HG03103 (cell line): ENCODE measurements at regions not wholly inside any gene's neighbourhood (a gene's known extent, or its start where the extent isn't known, plus 50 kb on each side); places are given as distances from the start of the nearest gene placed in this dataset.

ENCODE experiments used
- ATAC-seq: cut with Tn5 transposase; IDR thresholded peaks from one replicate; pipeline ENCODE4 v1.9.1; 2021; ENCODE audit warnings: low read depth; ENCODE audit not compliant: unreplicated experiment

GRCh38 chr2:117169036-117169765 is 645.3 kb upstream of the DDX18 start:
- ATAC-seq = no peak

DNA sequence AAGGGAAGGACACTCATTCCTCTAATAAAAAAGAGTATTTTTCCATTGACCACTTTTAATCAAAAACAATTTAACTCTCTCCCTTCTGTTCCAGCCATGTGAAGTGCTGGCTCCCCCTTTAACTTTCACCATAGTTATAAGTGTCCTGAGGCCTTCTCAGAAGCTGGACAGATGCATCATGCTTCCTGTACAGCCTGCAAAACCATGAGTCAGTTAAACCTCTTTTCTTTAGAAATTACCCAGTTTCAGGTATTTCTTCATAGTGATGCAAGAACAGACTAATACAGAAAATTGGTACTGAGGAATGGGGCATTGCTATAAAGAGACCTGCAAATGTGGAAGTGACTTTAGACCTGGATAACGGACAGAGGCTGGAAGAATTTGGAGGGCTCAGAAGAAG is 643.6 kb upstream of the DDX18 start:
- no peak for ATAC-seq

GRCh38 chr2:117179405-117179804 is 635.1 kb upstream of the DDX18 start:
- no peak for ATAC-seq

DNA sequence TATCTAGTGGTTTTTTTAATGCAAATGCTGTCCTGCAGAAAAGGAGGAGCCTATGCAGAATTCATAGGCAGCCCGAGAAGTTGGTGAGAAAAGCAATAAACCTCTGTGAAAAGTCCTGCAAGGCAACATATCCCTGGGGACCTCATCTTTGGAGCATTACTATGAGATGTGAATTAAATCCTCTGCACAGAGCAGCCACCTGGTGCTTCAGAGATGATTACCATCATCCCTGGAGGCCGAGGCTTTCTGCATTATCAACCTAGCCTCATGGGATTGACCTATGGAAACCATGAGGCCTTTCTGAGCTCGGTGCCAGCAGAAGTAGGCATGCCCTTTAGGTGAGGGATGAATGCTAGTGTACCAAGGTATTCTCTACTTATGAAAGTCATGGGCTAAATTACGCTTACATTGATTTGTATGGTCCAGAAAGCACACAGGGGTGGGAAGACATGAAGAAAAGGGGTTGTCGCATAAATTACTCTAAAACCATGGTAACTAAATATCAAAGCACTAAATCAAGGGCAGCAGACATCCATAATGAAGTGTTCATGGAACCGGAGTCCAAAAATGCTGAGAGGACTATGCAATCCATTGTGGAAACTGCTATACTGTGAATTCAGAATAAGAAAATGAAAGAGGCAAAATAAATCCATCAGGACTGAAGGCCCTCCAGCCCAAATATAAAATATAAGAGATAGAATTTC is 623.5 kb upstream of the DDX18 start:
- no peak for ATAC-seq

GRCh38 chr2:117195381-117195780 is 619.1 kb upstream of the DDX18 start:
- ATAC-seq = no peak

- ATAC-seq = no peak
Measured at GRCh38 chr2:117199511-117199910, 615.0 kb upstream of the DDX18 start.

DNA sequence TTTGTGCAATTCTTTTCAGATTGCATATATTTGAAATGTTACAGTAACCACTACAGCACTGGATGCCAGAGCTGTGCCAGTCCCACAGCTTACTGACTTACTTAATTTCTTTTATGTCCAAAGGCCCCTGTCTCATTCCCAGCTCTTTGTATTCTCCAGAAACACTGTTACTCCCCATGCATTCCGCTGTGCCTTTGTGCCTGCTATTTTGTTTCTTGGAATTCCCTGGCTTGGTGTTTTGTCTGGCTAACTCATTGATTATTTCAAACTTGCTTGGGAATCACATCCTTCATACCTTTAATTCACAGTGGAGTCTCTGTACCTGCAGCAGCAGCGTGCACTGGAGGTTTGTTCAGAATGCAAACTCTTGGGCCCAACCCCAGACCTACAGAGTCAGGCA is 601.9 kb upstream of the DDX18 start:
- ATAC-seq = no peak

GRCh38 chr2:117217145-117217544 is 597.3 kb upstream of the DDX18 start:
- ATAC-seq = no peak

GRCh38 chr2:117222809-117223208 is 591.7 kb upstream of the DDX18 start:
- no peak for ATAC-seq

- ATAC-seq = no peak
Measured at GRCh38 chr2:117232305-117232704, 582.2 kb upstream of the DDX18 start.

- no peak for ATAC-seq
Measured at GRCh38 chr2:117257362-117257761, 557.1 kb upstream of the DDX18 start.

- no peak for ATAC-seq
Measured at GRCh38 chr2:117269574-117269973, 544.9 kb upstream of the DDX18 start.

DNA sequence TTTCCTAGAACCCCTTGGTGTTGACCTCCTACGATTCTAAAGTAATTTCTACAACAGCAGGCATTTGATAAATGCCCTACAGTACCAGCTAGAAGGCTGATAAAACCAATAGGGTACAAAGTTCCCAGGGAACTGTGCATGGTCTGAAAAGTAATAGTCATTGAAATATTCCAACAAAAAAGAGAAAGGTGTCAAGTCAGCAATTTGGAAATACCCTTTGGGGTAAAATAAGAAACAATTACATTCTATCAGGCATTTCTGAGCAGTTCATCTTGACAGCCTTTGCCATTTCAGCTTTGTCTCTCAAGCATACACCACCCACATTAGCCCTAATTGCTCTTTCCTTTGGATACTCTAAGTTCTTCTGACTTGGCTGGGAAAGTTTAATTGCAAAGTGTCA is 542.9 kb upstream of the DDX18 start:
- no peak for ATAC-seq

GRCh38 chr2:117273009-117273671 is 541.4 kb upstream of the DDX18 start:
- no peak for ATAC-seq

DNA sequence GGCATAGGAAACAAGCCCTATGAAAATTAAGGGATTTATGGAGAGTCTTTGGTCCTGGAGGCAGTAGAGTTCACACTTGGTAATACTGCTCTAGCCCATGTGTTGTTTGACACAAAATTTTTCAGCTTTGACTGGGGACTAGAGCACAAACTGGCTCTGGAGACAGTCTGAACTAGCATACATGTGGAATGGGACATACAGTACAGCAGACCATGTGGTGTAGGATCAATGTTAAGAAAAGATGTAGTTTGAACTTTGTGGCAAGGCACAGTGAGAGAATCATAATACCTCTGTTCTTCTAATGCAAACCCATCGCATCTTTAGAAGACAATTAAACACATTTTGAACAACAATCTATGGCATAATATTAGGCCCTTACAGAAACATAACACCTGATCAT is 521.5 kb upstream of the DDX18 start:
- no peak for ATAC-seq

- no peak for ATAC-seq
Measured at GRCh38 chr2:117299451-117299850, 515.0 kb upstream of the DDX18 start.

DNA sequence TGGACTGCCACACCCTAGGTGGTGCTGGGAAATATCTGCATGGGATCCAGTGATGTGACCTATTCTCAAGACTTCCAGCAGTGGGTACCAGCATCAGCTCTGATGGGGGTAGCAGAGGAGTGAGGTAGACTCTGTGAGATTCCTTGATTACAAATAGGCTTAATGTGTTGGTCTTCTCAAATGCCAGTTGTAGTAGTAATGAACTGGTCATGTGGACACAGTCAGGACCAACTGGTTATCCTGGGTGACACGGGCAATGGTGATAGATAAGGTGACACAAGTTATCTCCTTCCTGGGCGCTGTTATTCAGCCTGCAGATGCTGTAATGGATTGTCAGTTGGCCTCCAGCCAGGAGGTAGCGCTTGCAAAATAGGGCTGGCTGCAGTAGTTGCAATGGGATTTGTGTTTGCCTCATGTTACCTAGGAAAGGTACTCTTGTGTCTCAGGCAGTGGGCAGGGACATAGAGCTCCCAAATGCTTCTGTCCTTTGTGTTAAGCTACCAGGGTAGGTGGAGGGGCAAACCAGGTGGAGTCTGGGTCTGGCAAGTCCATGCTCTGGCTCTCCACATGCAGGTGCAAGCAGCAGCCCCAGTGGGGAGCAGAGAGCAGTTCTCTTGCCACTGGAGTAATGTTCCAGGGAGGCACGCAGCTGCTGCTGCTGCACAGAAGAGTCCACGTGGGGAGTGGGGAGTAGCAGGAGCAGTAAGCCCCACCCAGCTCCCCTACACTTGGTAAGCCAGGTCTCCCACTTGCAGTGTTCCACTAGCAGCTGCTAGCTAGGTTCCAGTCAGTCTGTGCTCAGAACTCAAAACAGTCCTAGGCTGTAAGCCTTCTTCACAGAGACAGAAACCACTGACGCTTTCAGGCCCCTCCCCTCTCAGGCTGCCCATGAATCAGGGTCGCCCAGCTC is 505.4 kb upstream of the DDX18 start:
- no peak for ATAC-seq

GRCh38 chr2:117321816-117322215 is 492.7 kb upstream of the DDX18 start:
- ATAC-seq = no peak

- no peak for ATAC-seq
Measured at GRCh38 chr2:117323331-117323730, 491.2 kb upstream of the DDX18 start.

- no peak for ATAC-seq
Measured at GRCh38 chr2:117330641-117331040, 483.9 kb upstream of the DDX18 start.

- ATAC-seq = no peak
Measured at GRCh38 chr2:117335967-117336366, 478.5 kb upstream of the DDX18 start.
